GM18511 (cell line): ENCODE measurements at regions not wholly inside any gene's neighbourhood (a gene's known extent, or its start where the extent isn't known, plus 50 kb on each side); places are given as distances from the start of the nearest gene placed in this dataset.

Source experiments
- ATAC-seq: cut with Tn5 transposase; IDR thresholded peaks from one replicate; pipeline ENCODE4 v1.9.1; 2021; ENCODE audit warnings: mild to moderate bottlenecking, moderate library complexity; ENCODE audit not compliant: unreplicated experiment

GRCh38 chr3:130839813-130840212, 54.1 kb upstream of the ATP2C1 start:
- peak; percentile 82 for ATAC-seq

- no peak for ATAC-seq
Observed at GRCh38 chr3:130841357-130841756, 52.5 kb upstream of the ATP2C1 start.

GRCh38 chr3:130843441-130843840, 50.4 kb upstream of the ATP2C1 start:
- no peak for ATAC-seq
